Glomerular visceral epithelial cell (primary cell): ENCODE measurements at regions not wholly inside any gene's neighbourhood (a gene's known extent, or its start where the extent isn't known, plus 50 kb on each side); places are given as distances from the start of the nearest gene placed in this dataset.
"Not testable (repeated sequence)": the region's sequence is repeated elsewhere in the genome, so short reads cannot be mapped to it uniquely, and the experiment has no call there.

ENCODE experiments used
- DNase-seq: peaks from one replicate; pipeline ENCODE4 v3.0.0-alpha.2; 2016; ENCODE audit errors: extremely low spot score

- no peak for DNase-seq
Observed at GRCh38 chr12:38480594-38480993, 164.0 kb downstream of the ALG10B start.

- DNase-seq, result no peak
Observed at GRCh38 chr12:38484821-38485449, 168.4 kb downstream of the ALG10B start.

- DNase-seq, result no peak
Observed at GRCh38 chr12:38488866-38489265, 172.3 kb downstream of the ALG10B start.

- no peak for DNase-seq
Observed at GRCh38 chr12:38490073-38490472, 173.5 kb downstream of the ALG10B start.

- DNase-seq, result no peak
Observed at GRCh38 chr12:38490941-38491340, 174.4 kb downstream of the ALG10B start.

GRCh38 chr12:38501481-38501880, 184.9 kb downstream of the ALG10B start:
- DNase-seq, result no peak

GRCh38 chr12:38501991-38502390, 185.4 kb downstream of the ALG10B start:
- no peak for DNase-seq

- no peak for DNase-seq
Observed at GRCh38 chr12:38502415-38502814, 185.8 kb downstream of the ALG10B start.

GRCh38 chr12:38507839-38508238, 191.3 kb downstream of the ALG10B start:
- no peak for DNase-seq

- no peak for DNase-seq
Observed at GRCh38 chr12:38508246-38508645, 191.7 kb downstream of the ALG10B start.

GRCh38 chr12:38515912-38516311, 199.3 kb downstream of the ALG10B start:
- DNase-seq, result no peak

- no peak for DNase-seq
Observed at GRCh38 chr12:38516418-38516817, 199.8 kb downstream of the ALG10B start.

- no peak for DNase-seq
Observed at GRCh38 chr12:38523920-38524319, 207.3 kb downstream of the ALG10B start.

- DNase-seq, result no peak
Observed at GRCh38 chr12:38527631-38528030, 211.1 kb downstream of the ALG10B start.

- no peak for DNase-seq
Observed at GRCh38 chr12:38528527-38528926, 212.0 kb downstream of the ALG10B start.

GRCh38 chr12:38529281-38529680, 212.7 kb downstream of the ALG10B start:
- DNase-seq, result not testable (repeated sequence)

GRCh38 chr12:38538319-38538718, 221.7 kb downstream of the ALG10B start:
- no peak for DNase-seq

- DNase-seq, result no peak
Observed at GRCh38 chr12:38540156-38540555, 223.6 kb downstream of the ALG10B start.

GRCh38 chr12:38541849-38542248, 225.3 kb downstream of the ALG10B start:
- no peak for DNase-seq

GRCh38 chr12:38543151-38543550, 226.6 kb downstream of the ALG10B start:
- no peak for DNase-seq

- no peak for DNase-seq
Observed at GRCh38 chr12:38544330-38545066, 227.9 kb downstream of the ALG10B start.

- no peak for DNase-seq
Observed at GRCh38 chr12:38547586-38547985, 231.0 kb downstream of the ALG10B start.
